ENCODE measurements at regions not wholly inside any gene's neighbourhood (a gene's known extent, or its start where the extent isn't known, plus 50 kb on each side); places are given as distances from the start of the nearest gene placed in this dataset.

DNA sequence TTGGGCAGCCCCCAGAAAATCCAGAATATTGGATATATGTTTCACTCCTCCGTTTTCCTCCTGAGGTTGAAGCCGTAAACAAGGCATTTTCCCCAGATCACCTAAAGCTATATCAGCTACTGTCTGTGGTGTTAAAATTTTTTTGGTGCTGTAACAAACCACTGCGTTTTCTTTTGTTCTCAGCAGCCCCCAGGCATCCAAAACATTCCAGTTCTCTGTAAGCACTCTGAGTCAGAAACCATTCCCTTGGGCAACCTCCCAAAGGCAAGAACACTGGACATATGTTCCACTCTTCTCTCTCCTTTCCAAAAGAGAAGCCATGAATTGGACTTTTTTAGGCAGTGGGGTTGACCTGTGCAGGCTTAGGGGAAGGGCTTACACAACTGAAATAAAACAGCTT is 310.9 kb downstream of the MID1IP1 start:
- no peaks in the 10 kb centered on the region for H3K36me3 ChIP-seq
- no peak overlapping the region for H3K4me3 ChIP-seq
- WGBS, 2 donors = 74 to 76% methylated on average over 3 of the region's 3 CpGs
- H3K27ac ChIP-seq = no peak overlapping the region
- peaks cover 0 to 14% (median 5%) of the 10 kb centered on the region in 4 donors for H3K9me3 ChIP-seq
- no peak for DNase-seq (ENCODE audit: low spot score in 2 of 2)
- H3K4me1 ChIP-seq = no peaks in the 10 kb centered on the region
- no peaks in the 10 kb centered on the region for H3K27me3 ChIP-seq
- TF ChIP-seq EP300 (IDR thresholded peaks at IDR 0.05) (no peak), POLR2A (IDR thresholded peaks at IDR 0.05) (no peak)
- TF ChIP-seq, protein P1, sequence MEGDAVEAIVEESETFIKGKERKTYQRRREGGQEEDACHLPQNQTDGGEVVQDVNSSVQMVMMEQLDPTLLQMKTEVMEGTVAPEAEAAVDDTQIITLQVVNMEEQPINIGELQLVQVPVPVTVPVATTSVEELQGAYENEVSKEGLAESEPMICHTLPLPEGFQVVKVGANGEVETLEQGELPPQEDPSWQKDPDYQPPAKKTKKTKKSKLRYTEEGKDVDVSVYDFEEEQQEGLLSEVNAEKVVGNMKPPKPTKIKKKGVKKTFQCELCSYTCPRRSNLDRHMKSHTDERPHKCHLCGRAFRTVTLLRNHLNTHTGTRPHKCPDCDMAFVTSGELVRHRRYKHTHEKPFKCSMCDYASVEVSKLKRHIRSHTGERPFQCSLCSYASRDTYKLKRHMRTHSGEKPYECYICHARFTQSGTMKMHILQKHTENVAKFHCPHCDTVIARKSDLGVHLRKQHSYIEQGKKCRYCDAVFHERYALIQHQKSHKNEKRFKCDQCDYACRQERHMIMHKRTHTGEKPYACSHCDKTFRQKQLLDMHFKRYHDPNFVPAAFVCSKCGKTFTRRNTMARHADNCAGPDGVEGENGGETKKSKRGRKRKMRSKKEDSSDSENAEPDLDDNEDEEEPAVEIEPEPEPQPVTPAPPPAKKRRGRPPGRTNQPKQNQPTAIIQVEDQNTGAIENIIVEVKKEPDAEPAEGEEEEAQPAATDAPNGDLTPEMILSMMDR (IDR thresholded peaks at IDR 0.05) = no peak

DNA sequence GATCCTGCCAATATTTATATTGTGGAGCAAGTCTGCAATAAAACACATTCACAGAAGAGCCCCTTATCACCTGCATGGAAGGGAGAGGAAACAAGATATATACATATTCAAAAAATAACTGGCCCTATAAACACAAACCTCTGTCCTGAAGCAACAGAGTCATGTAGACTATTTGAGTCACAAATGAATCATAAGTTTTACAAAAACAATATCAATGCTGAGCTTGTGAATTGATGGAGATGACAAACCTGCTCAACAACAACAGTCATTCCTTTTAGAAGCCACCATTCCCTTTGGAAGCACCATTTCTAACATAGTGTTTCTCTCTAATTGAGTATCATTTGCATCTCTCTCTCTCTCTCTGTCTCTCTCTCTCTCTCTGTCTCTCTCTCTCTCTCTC is 313.9 kb downstream of the MID1IP1 start:
- H3K4me1 ChIP-seq = no peaks in the 10 kb centered on the region
- TF ChIP-seq, protein P1 (IDR thresholded peaks at IDR 0.05) = no peak
- no peak for TF ChIP-seq EP300 (IDR thresholded peaks at IDR 0.05)
- TF ChIP-seq POLR2A (IDR thresholded peaks at IDR 0.05) = no peak
- H3K27ac ChIP-seq = no peak overlapping the region
- no peak for DNase-seq (ENCODE audit: low spot score in 2 of 2)
- H3K9me3 ChIP-seq = peaks cover 0 to 14% (median 5%) of the 10 kb centered on the region in 4 donors
- H3K36me3 ChIP-seq = no peaks in the 10 kb centered on the region
- no peak overlapping the region for H3K4me3 ChIP-seq
- H3K27me3 ChIP-seq = no peaks in the 10 kb centered on the region

DNA sequence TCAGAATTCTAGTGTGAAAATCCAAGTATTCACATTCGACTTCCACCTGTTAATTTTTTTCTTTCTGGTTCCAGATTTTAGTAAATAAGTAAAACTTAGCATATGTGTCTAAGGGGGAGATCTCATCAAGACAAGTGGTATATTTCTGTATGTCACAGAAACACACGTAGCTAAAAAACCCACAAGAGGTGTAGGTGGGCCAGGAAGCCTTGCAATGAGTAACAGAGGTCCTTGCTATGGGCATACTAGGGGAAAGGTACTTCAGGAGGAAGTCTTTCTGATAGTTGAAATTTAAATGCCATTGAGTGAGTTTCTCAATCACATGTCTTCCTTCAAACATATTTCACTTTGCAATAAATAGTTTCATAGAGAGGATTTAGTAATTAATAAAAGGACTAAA is 315.8 kb downstream of the MID1IP1 start:
- H3K27me3 ChIP-seq = no peaks in the 10 kb centered on the region
- no peak overlapping the region for H3K4me3 ChIP-seq
- H3K36me3 ChIP-seq = no peaks in the 10 kb centered on the region
- H3K27ac ChIP-seq = no peak overlapping the region
- H3K9me3 ChIP-seq = peaks cover 0 to 3% (median under 1%) of the 10 kb centered on the region in 4 donors
- H3K4me1 ChIP-seq = no peaks in the 10 kb centered on the region
- no peak for DNase-seq (ENCODE audit: low spot score in 2 of 2)
- WGBS, 2 donors = 67 to 88% methylated on average over 2 of the region's 2 CpGs
- TF ChIP-seq POLR2A (IDR thresholded peaks at IDR 0.05) (no peak), EP300 (IDR thresholded peaks at IDR 0.05) (no peak)
- TF ChIP-seq, protein P1 (IDR thresholded peaks at IDR 0.05) = no peak

DNA sequence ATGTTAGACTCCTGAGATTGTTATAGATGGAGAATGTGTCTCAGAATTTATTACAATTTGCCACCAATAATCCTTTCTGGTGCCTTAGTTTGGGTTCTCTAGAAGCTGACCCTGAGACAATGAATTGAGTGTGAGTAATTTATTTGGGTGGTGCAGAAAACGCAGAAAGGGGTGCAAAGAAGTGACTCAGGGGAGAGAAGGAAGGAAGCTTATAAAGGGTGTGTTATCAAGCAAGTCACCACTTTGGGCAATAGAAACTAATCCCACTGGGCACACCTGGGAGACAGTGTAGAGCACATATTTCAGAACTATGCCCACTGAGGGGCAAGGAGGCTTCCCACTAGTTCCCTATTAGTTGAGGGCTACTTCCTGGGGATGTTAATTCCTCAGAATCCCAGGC is 320.6 kb downstream of the MID1IP1 start:
- no peak for DNase-seq (ENCODE audit: low spot score in 2 of 2)
- WGBS, 2 donors = 77 to 100% methylated on average over 1 of the region's 1 CpG
- Histone ChIP-seq H3K4me3 (no peak overlapping the region), H3K9me3 (no peaks in the 10 kb centered on the region), H3K4me1 (no peaks in the 10 kb centered on the region), H3K36me3 (no peaks in the 10 kb centered on the region), H3K27ac (no peak overlapping the region), H3K27me3 (no peaks in the 10 kb centered on the region)
- TF ChIP-seq EP300 (IDR thresholded peaks at IDR 0.05) (no peak), POLR2A (IDR thresholded peaks at IDR 0.05) (no peak)

DNA sequence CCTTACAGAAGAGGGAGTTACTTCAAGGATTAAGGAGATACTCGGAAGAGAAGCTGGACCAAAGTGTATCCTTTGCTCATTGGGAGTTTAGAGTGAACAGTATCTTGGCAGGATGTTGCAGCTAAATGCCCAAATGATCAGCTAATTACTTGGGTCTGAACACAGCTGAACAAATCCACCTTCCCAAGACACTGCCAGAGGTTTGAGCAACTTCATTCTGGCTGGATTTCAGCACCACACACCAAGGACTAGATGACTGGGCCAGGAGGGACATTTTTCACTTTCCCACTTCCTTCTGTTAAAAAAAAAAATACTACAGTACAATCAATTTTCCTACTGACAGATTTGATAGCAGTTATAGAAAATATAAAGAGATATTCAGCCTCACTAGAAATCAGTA is 324.6 kb downstream of the MID1IP1 start:
- 54 to 65% methylated on average over 1 of the region's 1 CpG for WGBS, 2 donors
- Histone ChIP-seq H3K4me3 (no peak overlapping the region), H3K4me1 (no peaks in the 10 kb centered on the region), H3K27ac (no peak overlapping the region), H3K27me3 (no peaks in the 10 kb centered on the region), H3K36me3 (no peaks in the 10 kb centered on the region), H3K9me3 (no peaks in the 10 kb centered on the region)
- DNase-seq (ENCODE audit: low spot score in 2 of 2) = peak in 1 of 2 donors; percentile 10
- no peak for TF ChIP-seq EP300 (IDR thresholded peaks at IDR 0.05)
- no peak for TF ChIP-seq POLR2A (IDR thresholded peaks at IDR 0.05)
- TF ChIP-seq, protein P1 (IDR thresholded peaks at IDR 0.05) = no peak

DNA sequence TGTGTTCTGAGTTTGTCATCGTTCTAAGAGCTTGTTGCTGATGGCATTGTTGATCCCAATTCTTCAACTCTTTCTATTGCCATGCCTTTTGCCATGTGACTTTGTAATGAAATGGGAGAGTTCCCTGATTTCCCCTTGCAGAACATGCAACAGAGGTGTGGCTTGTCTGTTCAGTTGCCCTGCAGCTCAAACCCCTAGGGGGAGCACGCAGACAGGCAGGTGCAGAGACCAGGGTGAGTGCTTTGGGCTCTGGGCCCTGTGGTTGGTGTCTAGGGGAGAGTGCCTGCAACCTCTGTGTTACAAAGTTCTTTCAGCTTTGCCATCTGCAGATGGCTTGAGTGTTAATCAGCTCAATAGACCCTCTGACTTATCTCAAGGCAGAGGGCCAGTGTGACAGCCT is 332.7 kb downstream of the MID1IP1 start:
- Histone ChIP-seq H3K4me3 (no peak overlapping the region), H3K36me3 (no peaks in the 10 kb centered on the region), H3K9me3 (no peaks in the 10 kb centered on the region), H3K27me3 (no peaks in the 10 kb centered on the region), H3K27ac (no peak overlapping the region), H3K4me1 (no peaks in the 10 kb centered on the region)
- no peak for DNase-seq (ENCODE audit: low spot score in 2 of 2)
- TF ChIP-seq, protein P1 (IDR thresholded peaks at IDR 0.05) = no peak
- TF ChIP-seq EP300 (IDR thresholded peaks at IDR 0.05) (no peak), POLR2A (IDR thresholded peaks at IDR 0.05) (no peak)
- 32 to 53% methylated on average over 2 of the region's 2 CpGs for whole genome bisulfite sequencing, 2 donors
